NCI-H2171 treated with DMSO at 0.1 percent for 48 hours (cell line): ENCODE measurements at regions not wholly inside any gene's neighbourhood (a gene's known extent, or its start where the extent isn't known, plus 50 kb on each side); places are given as distances from the start of the nearest gene placed in this dataset.

Experiments
- DNase-seq: peaks from one replicate; lab custom pipeline; 2025; lab: John Stamatoyannopoulos, UW

- no peak for DNase-seq
Observed at GRCh38 chr21:34022627-34023335, 50.6 kb upstream of the MRPS6 start.

- DNase-seq = no peak
Observed at GRCh38 chr21:34021726-34022125, 51.7 kb upstream of the MRPS6 start.

- no peak for DNase-seq
Observed at GRCh38 chr21:34020983-34021553, 52.3 kb upstream of the MRPS6 start.

- DNase-seq = peak; percentile 98
Observed at GRCh38 chr21:34020005-34020847, 53.2 kb upstream of the MRPS6 start.

GRCh38 chr21:34019402-34019801 lies 54.0 kb upstream of the MRPS6 start:
- DNase-seq = no peak

GRCh38 chr21:34018910-34019309 lies 54.5 kb upstream of the MRPS6 start:
- DNase-seq = peak; percentile 12

- no peak for DNase-seq
Observed at GRCh38 chr21:34018185-34018584, 55.2 kb upstream of the MRPS6 start.

GRCh38 chr21:34017039-34017961 lies 56.1 kb upstream of the MRPS6 start:
- peak; percentile 94 for DNase-seq

GRCh38 chr21:34012640-34013039 lies 60.7 kb upstream of the MRPS6 start:
- no peak for DNase-seq

- DNase-seq = no peak
Observed at GRCh38 chr21:34011660-34012059, 61.7 kb upstream of the MRPS6 start.

- no peak for DNase-seq
Observed at GRCh38 chr21:34009193-34009592, 64.2 kb upstream of the MRPS6 start.

- no peak for DNase-seq
Observed at GRCh38 chr21:34008618-34009017, 64.8 kb upstream of the MRPS6 start.

GRCh38 chr21:34006611-34007168 lies 66.7 kb upstream of the MRPS6 start:
- DNase-seq = no peak

GRCh38 chr21:34004974-34005373 lies 68.4 kb upstream of the MRPS6 start:
- peak; percentile 20 for DNase-seq

- no peak for DNase-seq
Observed at GRCh38 chr21:34004013-34004938, 69.1 kb upstream of the MRPS6 start.

GRCh38 chr21:34003428-34003827 lies 70.0 kb upstream of the MRPS6 start:
- no peak for DNase-seq

- no peak for DNase-seq
Observed at GRCh38 chr21:34000375-34000774, 73.0 kb upstream of the MRPS6 start.

GRCh38 chr21:33998809-33999208 lies 74.6 kb upstream of the MRPS6 start:
- DNase-seq = no peak

- DNase-seq = no peak
Observed at GRCh38 chr21:33998402-33998801, 75.0 kb upstream of the MRPS6 start.

- DNase-seq = no peak
Observed at GRCh38 chr21:33997436-33997835, 75.9 kb upstream of the MRPS6 start.

GRCh38 chr21:33994373-33994772 lies 78.8 kb upstream of the ATP5PO start:
- no peak for DNase-seq
